HT1080 (cell line): ENCODE measurements at regions not wholly inside any gene's neighbourhood (a gene's known extent, or its start where the extent isn't known, plus 50 kb on each side); places are given as distances from the start of the nearest gene placed in this dataset.
"Not testable (repeated sequence)": the region's sequence is repeated elsewhere in the genome, so short reads cannot be mapped to it uniquely, and the experiment has no call there.

Experiments
- DNase-seq: peaks from one replicate; pipeline ENCODE4 v3.0.0-alpha.2; 2015; ENCODE audit warnings: low read depth

- DNase-seq: not testable (repeated sequence)
Observed at GRCh38 chr9:124177522-124177921, 80.2 kb upstream of the NEK6 start.

- DNase-seq: peak; percentile 21
Observed at GRCh38 chr9:124179196-124180071, 78.3 kb upstream of the NEK6 start.

GRCh38 chr9:124180557-124180956, 77.2 kb upstream of the NEK6 start:
- peak; percentile 10 for DNase-seq

- DNase-seq: no peak
Observed at GRCh38 chr9:124182741-124183140, 75.0 kb upstream of the NEK6 start.

- DNase-seq: no peak
Observed at GRCh38 chr9:124183772-124184171, 74.0 kb upstream of the NEK6 start.

GRCh38 chr9:124185413-124185812, 72.3 kb upstream of the NEK6 start:
- DNase-seq: no peak

GRCh38 chr9:124187311-124187710, 70.4 kb upstream of the NEK6 start:
- DNase-seq: no peak

- no peak for DNase-seq
Observed at GRCh38 chr9:124188331-124189110, 69.2 kb upstream of the NEK6 start.

GRCh38 chr9:124190761-124191160, 67.0 kb upstream of the NEK6 start:
- no peak for DNase-seq

GRCh38 chr9:124191691-124192395, 65.9 kb upstream of the NEK6 start:
- DNase-seq: no peak

- no peak for DNase-seq
Observed at GRCh38 chr9:124196814-124197176, 61.0 kb upstream of the NEK6 start.

GRCh38 chr9:124197177-124198095, 60.3 kb upstream of the NEK6 start:
- no peak for DNase-seq

- no peak for DNase-seq
Observed at GRCh38 chr9:124198331-124198730, 59.4 kb upstream of the NEK6 start.

GRCh38 chr9:124198948-124199347, 58.8 kb upstream of the NEK6 start:
- DNase-seq: no peak

- DNase-seq: no peak
Observed at GRCh38 chr9:124199474-124199873, 58.3 kb upstream of the NEK6 start.

GRCh38 chr9:124202447-124202971, 55.2 kb upstream of the NEK6 start:
- DNase-seq: peak; percentile 51

GRCh38 chr9:124205686-124206352, 51.9 kb upstream of the NEK6 start:
- DNase-seq: no peak

GRCh38 chr9:124206391-124206790, 51.4 kb upstream of the NEK6 start:
- DNase-seq: no peak
